ENCODE measurements at regions not wholly inside any gene's neighbourhood (a gene's known extent, or its start where the extent isn't known, plus 50 kb on each side); places are given as distances from the start of the nearest gene placed in this dataset.

GRCh38 chr3:64422192-64422591 lies 196.9 kb upstream of the PRICKLE2 start:
- Histone ChIP-seq H3K4me3 (no peak overlapping the region), H3K36me3 (no peaks in the 10 kb centered on the region), H3K4me1 (peaks cover 6 to 10% (median 9%) of the 10 kb centered on the region in 4 donors), H3K27ac (peak overlapping the region in 1 of 4 donors; percentile 7), H3K9me3 (no peaks in the 10 kb centered on the region), H3K27me3 (no peaks in the 10 kb centered on the region)
- WGBS, 2 donors: 76 to 80% methylated on average over 7 of the region's 7 CpGs
- no peak for TF ChIP-seq POLR2AphosphoS5 (IDR thresholded peaks at IDR 0.05)
- TF ChIP-seq POLR2A (IDR thresholded peaks at IDR 0.05): no peak
- no peak for TF ChIP-seq CTCF (IDR thresholded peaks at IDR 0.05)
- TF ChIP-seq EP300 (IDR thresholded peaks at IDR 0.05): no peak
- DNase-seq: no peak
- no peak for ATAC-seq (ENCODE audit: low FRiP score in 2 of 2)

- ATAC-seq (ENCODE audit: low FRiP score in 2 of 2) (no peak), DNase-seq (no peak)
- Histone ChIP-seq H3K4me3 (no peak overlapping the region), H3K27me3 (no peaks in the 10 kb centered on the region), H3K27ac (peak overlapping the region in 2 of 4 donors; percentile 62 to 71), H3K36me3 (no peaks in the 10 kb centered on the region), H3K4me1 (peaks cover 0 to 18% (median 2%) of the 10 kb centered on the region in 4 donors), H3K9me3 (no peaks in the 10 kb centered on the region)
- TF ChIP-seq POLR2AphosphoS5 (IDR thresholded peaks at IDR 0.05) (no peak), CTCF (IDR thresholded peaks at IDR 0.05) (no peak)
- 46 to 55% methylated on average over 4 of the region's 4 CpGs for WGBS, 2 donors
These were observed 192.6 kb upstream of the PRICKLE2 start for GRCh38 chr3:64417816-64418215.

DNA sequence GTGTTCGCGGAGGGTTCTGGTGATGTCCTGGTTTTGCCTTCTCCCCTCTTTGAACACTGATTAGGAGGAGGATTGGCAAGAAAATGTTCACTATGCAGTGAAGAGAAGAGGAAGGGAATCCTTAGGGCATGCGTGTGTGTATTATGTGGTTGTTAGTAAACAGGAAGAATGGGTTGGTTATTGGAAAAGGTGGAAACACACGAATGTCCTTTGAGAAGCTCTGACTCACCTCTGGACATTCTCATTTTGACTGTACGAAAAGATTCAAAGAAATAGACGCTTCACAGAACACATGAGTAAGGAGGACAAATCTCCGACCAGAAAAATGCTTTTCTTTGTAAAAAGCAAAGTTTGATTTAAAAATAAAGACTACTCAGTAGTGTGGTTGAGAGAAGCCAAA lies 188.8 kb upstream of the PRICKLE2 start:
- Histone ChIP-seq H3K27ac (peak overlapping the region in 3 of 4 donors; percentile 21 to 59 (median 30)), H3K9me3 (no peaks in the 10 kb centered on the region), H3K36me3 (no peaks in the 10 kb centered on the region), H3K27me3 (no peaks in the 10 kb centered on the region), H3K4me3 (no peak overlapping the region), H3K4me1 (peaks cover 0 to 18% (median 2%) of the 10 kb centered on the region in 4 donors)
- DNase-seq (no peak), ATAC-seq (ENCODE audit: low FRiP score in 2 of 2) (no peak)
- TF ChIP-seq CTCF (IDR thresholded peaks at IDR 0.05) (no peak), EP300 (IDR thresholded peaks at IDR 0.05) (peak in 1 of 4 donors; percentile 29)
- WGBS, 2 donors: 79 to 81% methylated on average over 7 of the region's 7 CpGs

GRCh38 chr3:64411101-64411500 lies 185.8 kb upstream of the PRICKLE2 start:
- no peaks in the 10 kb centered on the region for H3K9me3 ChIP-seq
- ATAC-seq (ENCODE audit: low FRiP score in 2 of 2): no peak
- no peak overlapping the region for H3K4me3 ChIP-seq
- TF ChIP-seq POLR2AphosphoS5 (IDR thresholded peaks at IDR 0.05) (no peak), CTCF (IDR thresholded peaks at IDR 0.05) (no peak), EP300 (IDR thresholded peaks at IDR 0.05) (peak in 1 of 4 donors; percentile 17)
- no peaks in the 10 kb centered on the region for H3K27me3 ChIP-seq
- peak overlapping the region in 3 of 4 donors; percentile 18 to 51 (median 34) for H3K27ac ChIP-seq
- no peak for DNase-seq
- H3K36me3 ChIP-seq: no peaks in the 10 kb centered on the region
- peaks cover 0 to 12% (median 0%) of the 10 kb centered on the region in 4 donors for H3K4me1 ChIP-seq
- 46 to 56% methylated on average over 4 of the region's 4 CpGs for WGBS, 2 donors

DNA sequence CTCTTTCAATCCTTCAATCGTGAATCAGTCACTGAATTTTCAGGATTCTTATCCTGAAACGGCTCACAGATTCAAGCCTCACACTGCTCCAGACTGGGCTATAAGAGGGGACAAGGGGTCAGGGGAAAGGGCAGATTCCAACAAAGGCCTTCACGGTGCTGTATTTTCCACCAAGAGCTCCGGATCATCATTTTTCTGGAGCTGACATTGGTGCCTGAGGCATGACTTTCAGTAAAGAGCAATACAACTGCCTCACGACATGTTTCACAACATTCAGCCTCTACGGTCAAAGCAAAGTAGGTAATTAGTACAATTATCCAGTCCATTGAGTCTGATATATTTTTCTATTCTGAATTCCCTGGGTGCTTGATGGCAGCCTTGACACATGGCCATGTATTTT lies 185.0 kb upstream of the PRICKLE2 start:
- no peak for ATAC-seq (ENCODE audit: low FRiP score in 2 of 2)
- Histone ChIP-seq H3K4me1 (peaks cover under 1 to 12% (median 6%) of the 10 kb centered on the region in 4 donors), H3K27ac (peak overlapping the region in 1 of 4 donors; percentile 46), H3K36me3 (no peaks in the 10 kb centered on the region), H3K9me3 (no peaks in the 10 kb centered on the region), H3K4me3 (no peak overlapping the region), H3K27me3 (no peaks in the 10 kb centered on the region)
- DNase-seq: no peak
- TF ChIP-seq POLR2AphosphoS5 (IDR thresholded peaks at IDR 0.05): no peak
- no peak for TF ChIP-seq EP300 (IDR thresholded peaks at IDR 0.05)
- TF ChIP-seq POLR2A (IDR thresholded peaks at IDR 0.05): no peak
- TF ChIP-seq CTCF (IDR thresholded peaks at IDR 0.05): no peak
- WGBS, 2 donors: 79 to 84% methylated on average over 6 of the region's 6 CpGs

Measured in upper lobe of left lung (tissue), 6 donors.